Suppressor macrophage (primary cell): ENCODE measurements at regions not wholly inside any gene's neighbourhood (a gene's known extent, or its start where the extent isn't known, plus 50 kb on each side); places are given as distances from the start of the nearest gene placed in this dataset.

Experiments
- DNase-seq, 4 experiments: peaks; one replicate each; pipeline ENCODE4 v3.0.0-alpha.2; 2020 to 2022

DNA sequence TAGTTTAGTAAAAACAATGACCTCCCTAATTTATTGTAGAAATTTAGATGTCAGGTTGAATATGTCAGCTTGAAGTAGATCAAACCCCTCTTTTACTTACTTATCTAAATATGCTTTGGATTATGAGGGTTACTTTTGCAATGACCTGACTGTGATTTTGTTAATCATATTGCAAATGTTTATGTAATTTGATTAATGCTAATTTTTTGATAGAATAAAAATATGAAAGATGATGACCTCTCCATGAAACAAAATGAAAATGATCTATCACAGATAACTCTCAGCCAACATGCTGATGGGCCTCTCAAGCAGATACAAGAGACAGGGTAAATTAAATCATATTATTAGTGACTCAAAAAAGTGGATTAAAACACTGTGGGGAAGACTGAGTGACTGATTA is 131.0 kb downstream of the CEP57L1 start:
- no peak for DNase-seq

DNA sequence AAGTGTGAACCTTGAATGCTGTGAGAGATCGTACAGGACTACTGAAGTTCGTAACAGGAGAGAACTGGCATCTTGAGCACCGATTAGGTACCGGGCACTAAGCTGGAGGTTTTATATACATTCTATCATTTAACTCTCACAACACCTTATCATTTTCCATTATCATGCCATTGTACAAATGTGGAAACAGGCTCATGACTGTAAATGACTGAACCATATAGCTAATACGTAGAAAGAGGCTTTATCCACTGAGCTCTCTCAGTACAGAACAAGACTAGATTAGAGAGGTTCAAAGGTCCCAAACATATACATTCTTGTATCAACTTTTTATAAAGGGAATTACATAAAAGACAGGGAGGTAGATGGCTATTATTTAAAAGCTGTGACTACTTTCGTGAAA is 130.6 kb downstream of the CEP57L1 start:
- no peak for DNase-seq

DNA sequence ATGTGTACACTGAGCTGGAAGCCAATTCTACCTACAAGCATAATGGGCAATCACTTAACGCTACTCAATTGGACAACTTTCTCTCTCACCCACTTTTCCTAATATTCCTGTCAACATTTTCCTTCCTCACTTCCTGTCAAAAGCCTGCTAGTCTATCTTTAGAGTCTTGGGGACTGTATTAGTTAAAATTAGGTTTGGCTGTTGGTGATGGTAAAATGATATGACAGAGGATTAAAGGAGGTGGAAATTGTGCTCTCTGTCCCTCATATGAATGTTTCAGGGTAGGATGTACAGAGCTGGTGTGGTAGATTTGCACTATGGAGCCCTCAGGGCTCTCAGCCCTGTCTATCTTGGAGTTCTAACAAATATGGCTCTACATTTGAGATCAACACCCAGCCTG is 129.7 kb downstream of the CEP57L1 start:
- DNase-seq: no peak

DNA sequence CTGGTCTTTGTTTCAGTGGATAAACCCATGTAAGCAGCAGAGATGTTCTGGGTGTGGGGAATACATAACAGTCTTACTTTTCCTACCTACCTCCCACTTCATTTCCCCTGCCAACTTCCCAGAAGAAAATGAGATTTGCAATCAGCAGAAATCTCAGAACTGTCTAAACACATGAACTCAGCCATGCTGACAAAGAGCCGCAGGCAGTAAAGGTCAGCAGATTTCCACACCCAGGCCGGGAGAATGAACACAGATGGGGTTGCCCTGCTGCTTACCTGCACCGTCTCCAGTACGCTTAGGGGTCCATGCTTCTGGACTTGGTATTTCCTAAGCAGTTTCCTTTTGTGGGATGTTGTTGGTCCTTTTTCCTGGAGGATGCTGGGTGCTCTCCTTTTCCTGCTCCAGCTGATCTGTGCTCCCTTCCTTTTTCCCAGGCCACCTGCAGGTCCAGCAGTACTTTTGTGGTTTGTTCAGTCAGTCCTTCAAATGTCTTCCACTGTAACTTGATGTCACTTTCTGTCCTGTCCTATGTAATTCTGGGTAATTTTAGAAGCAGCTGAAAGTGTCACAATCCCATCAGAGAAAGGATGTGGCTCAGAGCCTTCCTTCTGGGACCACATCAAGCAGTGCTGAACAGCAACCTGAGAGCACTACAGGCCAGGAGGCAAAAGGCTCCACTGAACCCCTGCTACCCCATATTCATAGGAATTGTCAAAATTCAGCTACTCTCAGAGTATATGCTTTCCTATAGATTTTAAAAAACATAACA is 129.0 kb downstream of the CEP57L1 start:
- DNase-seq: no peak

DNA sequence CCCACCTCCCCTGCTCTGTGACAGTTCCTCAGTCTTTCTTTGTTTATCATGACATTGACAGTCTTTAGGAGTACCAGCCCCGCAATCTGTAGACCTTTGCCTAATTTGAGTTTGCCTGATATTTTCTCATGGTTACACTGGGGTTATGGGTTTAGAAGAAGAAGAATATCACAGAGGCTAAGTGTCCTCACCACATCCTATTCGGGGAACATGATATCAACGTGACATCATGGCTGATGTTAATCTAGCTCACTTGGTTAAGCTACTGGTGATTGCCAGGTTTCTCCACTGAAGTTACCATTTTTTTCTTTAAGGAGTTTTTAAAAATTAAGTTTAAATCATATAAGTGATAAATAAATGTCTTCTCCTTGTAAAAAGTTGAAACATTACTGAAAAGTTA is 127.5 kb downstream of the CEP57L1 start:
- DNase-seq: no peak

DNA sequence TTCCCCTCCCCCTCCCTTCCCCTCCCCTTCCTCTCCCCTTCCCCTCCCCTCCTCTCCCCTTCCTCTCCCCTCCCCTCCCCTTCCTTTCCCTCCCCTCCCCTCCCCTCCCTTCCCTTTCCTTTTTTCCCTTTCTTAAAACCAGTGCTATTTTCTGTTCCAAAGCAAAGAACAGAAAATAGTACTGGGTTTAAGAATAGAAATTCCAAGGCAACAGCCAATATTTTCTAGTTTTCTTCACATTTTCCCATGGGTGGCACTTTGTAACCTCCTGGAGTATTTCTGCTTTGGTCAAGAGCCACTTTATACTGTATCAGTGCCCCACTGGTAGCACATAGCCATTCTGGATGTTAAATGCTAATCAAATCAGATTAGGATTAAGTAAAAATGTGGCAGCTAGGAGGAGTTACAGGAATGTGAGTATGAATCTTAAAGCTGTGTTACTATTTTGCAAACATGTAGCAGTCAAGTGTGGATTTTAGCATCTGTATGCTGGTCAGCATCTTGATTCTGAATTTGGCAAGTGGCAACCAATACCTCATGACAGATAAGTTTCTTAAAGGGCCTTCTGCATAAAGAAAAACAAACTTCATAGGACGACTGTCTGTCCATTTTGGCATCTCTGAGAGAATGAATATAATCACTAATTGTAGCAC is 126.4 kb downstream of the CEP57L1 start:
- DNase-seq: no peak
